Gastrocnemius medialis (tissue), 4 donors: ENCODE measurements at regions not wholly inside any gene's neighbourhood (a gene's known extent, or its start where the extent isn't known, plus 50 kb on each side); places are given as distances from the start of the nearest gene placed in this dataset.

Experiments
- ATAC-seq, 2 donors: fragments of 150-250 bp; one replicate each; pipeline ENCODE4 v1.9.1; 2016
- DNase-seq, 2 donors: peaks; one replicate each; pipeline ENCODE4 v3.0.0-alpha.2; 2019
- H3K27ac ChIP-seq, 4 donors: fragments of 200-600 bp; sonication (generic); 1 replicate in 1 of 4; 2 replicates in 3 of 4; pipeline ENCODE4 v1.5.1; 2016 to 2018; ENCODE audit warnings: mild to moderate bottlenecking in 2 of 4, moderate library complexity in 1 of 4
- H3K27me3 ChIP-seq, 3 donors: fragments of 200-600 bp; sonication (generic) in 2 of 3; 1 replicate in 1 of 3; 2 replicates in 2 of 3; pipeline versions ENCODE4 v1.5.1 to v1.6.0; 2016 to 2019; ENCODE audit warnings: mild to moderate bottlenecking in 1 of 3, moderate library complexity in 1 of 3
- H3K36me3 ChIP-seq, 2 donors: fragments of 200-600 bp; sonication (generic) in 1 of 2; one replicate each; pipeline ENCODE4 v1.5.1; 2017 to 2018
- H3K4me1 ChIP-seq, 2 donors: fragments of 200-600 bp; sonication (generic) in 1 of 2; one replicate each; pipeline ENCODE4 v1.5.1; 2016 to 2017; ENCODE audit warnings: mild to moderate bottlenecking in 2 of 2
- H3K4me3 ChIP-seq, 4 donors: fragments of 200-600 bp; sonication (generic) in 3 of 4; 1 replicate in 1 of 4; 2 replicates in 3 of 4; pipeline ENCODE4 v1.5.1; 2016 to 2019; ENCODE audit warnings: mild to moderate bottlenecking in 2 of 4
- H3K9me3 ChIP-seq, 3 donors: fragments of 200-600 bp; sonication (generic) in 2 of 3; 1 replicate in 1 of 3; 2 replicates in 2 of 3; pipeline ENCODE4 v1.5.1; 2016 to 2019
- POLR2A ChIP-seq, 2 donors: fragments of 450-650 bp; IDR thresholded peaks; one replicate each; pipeline ENCODE4 v1.6.1; 2017; ENCODE audit warnings: antibody characterized with exemption in 2 of 2, mild to moderate bottlenecking in 2 of 2, moderate library complexity in 2 of 2
- in situ Hi-C, 4 donors: fragments of 200-750 bp; cut with MboI; loops; one replicate each; pipeline versions ENCODE4 v1.15.0 to v1.8.0; 2017; ENCODE audit warnings: low sequenced_read_pairs in 4 of 4
- intact Hi-C: fragments of 100-400 bp; cut with DNase I; formaldehyde crosslinking; loops from one replicate; pipeline ENCODE4 v1.15.1; 2023; ENCODE audit warnings: low total_unique reads
- TF ChIP-seq, protein P1 (sequence below), 5 experiments: fragments of 450-650 bp in 3 of 5; fragments of 200-600 bp in 2 of 5; sonication (generic) in 2 of 5; IDR thresholded peaks in 4 of 5; conservative IDR thresholded peaks in 1 of 5; 1 replicate in 4 of 5; 2 replicates in 1 of 5; pipeline ENCODE4 v1.5.1; 2016 to 2019; ENCODE audit warnings: antibody characterized with exemption in 5 of 5, mild to moderate bottlenecking in 3 of 5, moderate library complexity in 3 of 5

DNA sequence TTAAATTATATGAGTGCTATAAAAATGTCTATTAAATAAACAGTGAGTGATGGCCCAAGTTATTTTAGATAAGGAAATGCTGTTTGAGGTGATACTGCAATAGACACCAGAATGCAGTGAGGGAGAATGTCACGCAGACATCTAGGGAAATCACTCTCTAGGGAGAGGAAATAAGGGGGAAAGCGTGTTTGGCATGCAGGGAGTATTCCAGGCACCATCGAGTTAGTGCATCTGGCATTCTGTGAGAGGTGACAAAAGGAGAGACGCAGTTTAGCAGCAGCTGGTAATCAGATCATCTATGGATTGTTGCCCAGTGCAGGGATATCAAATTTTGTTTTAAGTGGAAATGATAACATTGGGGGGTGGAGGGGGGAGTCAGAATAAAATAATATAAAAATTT is 175.4 kb upstream of the NETO1 start:
- Histone ChIP-seq H3K9me3 (no peaks in the 10 kb centered on the region), H3K4me3 (no peak overlapping the region), H3K27ac (no peak overlapping the region), H3K27me3 (no peaks in the 10 kb centered on the region), H3K4me1 (no peaks in the 10 kb centered on the region), H3K36me3 (no peaks in the 10 kb centered on the region)
- no peak for TF ChIP-seq POLR2A (IDR thresholded peaks at IDR 0.05)
- TF ChIP-seq, protein P1, sequence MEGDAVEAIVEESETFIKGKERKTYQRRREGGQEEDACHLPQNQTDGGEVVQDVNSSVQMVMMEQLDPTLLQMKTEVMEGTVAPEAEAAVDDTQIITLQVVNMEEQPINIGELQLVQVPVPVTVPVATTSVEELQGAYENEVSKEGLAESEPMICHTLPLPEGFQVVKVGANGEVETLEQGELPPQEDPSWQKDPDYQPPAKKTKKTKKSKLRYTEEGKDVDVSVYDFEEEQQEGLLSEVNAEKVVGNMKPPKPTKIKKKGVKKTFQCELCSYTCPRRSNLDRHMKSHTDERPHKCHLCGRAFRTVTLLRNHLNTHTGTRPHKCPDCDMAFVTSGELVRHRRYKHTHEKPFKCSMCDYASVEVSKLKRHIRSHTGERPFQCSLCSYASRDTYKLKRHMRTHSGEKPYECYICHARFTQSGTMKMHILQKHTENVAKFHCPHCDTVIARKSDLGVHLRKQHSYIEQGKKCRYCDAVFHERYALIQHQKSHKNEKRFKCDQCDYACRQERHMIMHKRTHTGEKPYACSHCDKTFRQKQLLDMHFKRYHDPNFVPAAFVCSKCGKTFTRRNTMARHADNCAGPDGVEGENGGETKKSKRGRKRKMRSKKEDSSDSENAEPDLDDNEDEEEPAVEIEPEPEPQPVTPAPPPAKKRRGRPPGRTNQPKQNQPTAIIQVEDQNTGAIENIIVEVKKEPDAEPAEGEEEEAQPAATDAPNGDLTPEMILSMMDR (IDR thresholded peaks at IDR 0.05 in 4 of 5, conservative IDR thresholded peaks at IDR 0.05 in 1 of 5): no peak
- DNase-seq (no peak), ATAC-seq (no peak)
- in situ Hi-C loops (no loop called here), intact Hi-C loops (no loop called here)

DNA sequence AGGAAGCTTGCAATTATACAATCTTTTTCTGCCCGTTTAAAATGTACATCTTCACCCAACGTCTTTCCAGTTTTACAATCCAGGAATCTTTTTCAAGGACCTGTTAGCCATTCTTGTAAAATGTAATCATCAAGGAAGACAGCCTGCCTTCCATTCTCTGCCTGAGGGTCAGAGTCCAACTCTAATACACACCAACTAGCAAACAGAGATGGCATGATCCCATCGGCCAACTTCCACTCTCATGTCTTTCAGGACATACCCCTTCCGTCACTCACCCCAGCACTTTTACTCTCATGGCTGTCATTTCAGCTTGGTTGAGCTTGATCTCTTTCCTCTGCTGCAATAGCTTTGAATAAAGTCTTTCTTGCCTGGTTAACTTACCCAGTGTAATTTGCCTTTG is 172.5 kb upstream of the NETO1 start:
- Histone ChIP-seq H3K9me3 (no peaks in the 10 kb centered on the region), H3K27ac (no peak overlapping the region), H3K4me1 (no peaks in the 10 kb centered on the region), H3K4me3 (no peak overlapping the region), H3K27me3 (no peaks in the 10 kb centered on the region), H3K36me3 (no peaks in the 10 kb centered on the region)
- ATAC-seq (no peak), DNase-seq (no peak)
- no peak for TF ChIP-seq POLR2A (IDR thresholded peaks at IDR 0.05)
- TF ChIP-seq, protein P1 (IDR thresholded peaks at IDR 0.05 in 4 of 5, conservative IDR thresholded peaks at IDR 0.05 in 1 of 5): no peak
- in situ Hi-C loops (no loop called here), intact Hi-C loops (no loop called here)

GRCh38 chr18:73038336-73038735 is 170.5 kb upstream of the NETO1 start:
- TF ChIP-seq, protein P1 (IDR thresholded peaks at IDR 0.05 in 4 of 5, conservative IDR thresholded peaks at IDR 0.05 in 1 of 5): no peak
- TF ChIP-seq POLR2A (IDR thresholded peaks at IDR 0.05): no peak
- H3K36me3 ChIP-seq: no peaks in the 10 kb centered on the region
- no peak for ATAC-seq
- no peak for DNase-seq
- no peaks in the 10 kb centered on the region for H3K27me3 ChIP-seq
- in situ Hi-C loops (no loop called here), intact Hi-C loops (no loop called here)
- no peak overlapping the region for H3K27ac ChIP-seq
- H3K9me3 ChIP-seq: no peaks in the 10 kb centered on the region
- no peaks in the 10 kb centered on the region for H3K4me1 ChIP-seq
- H3K4me3 ChIP-seq: no peak overlapping the region

DNA sequence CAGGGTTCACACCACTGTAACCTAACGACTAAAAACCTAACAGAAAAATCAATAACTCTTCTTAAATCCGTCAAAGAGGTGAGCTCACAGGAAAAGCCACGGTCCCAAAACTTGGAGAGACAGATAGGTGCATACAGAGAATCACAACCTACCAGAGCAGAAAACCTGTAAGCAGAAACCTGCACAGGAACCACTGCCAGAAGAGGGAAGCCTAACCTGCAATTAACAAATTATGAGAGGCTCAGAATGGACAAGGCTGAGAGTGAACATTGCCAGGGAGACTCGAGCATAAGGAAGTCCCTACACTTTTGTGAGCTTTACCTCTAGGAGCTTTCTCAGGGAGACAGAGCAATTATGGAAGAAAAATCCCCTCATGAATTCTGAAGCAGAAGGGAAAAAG is 156.2 kb upstream of the NETO1 start:
- Histone ChIP-seq H3K36me3 (no peaks in the 10 kb centered on the region), H3K4me1 (no peaks in the 10 kb centered on the region), H3K9me3 (no peaks in the 10 kb centered on the region), H3K27me3 (no peaks in the 10 kb centered on the region), H3K27ac (no peak overlapping the region), H3K4me3 (no peak overlapping the region)
- no peak for TF ChIP-seq POLR2A (IDR thresholded peaks at IDR 0.05)
- TF ChIP-seq, protein P1 (IDR thresholded peaks at IDR 0.05 in 4 of 5, conservative IDR thresholded peaks at IDR 0.05 in 1 of 5): no peak
- DNase-seq (no peak), ATAC-seq (no peak)
- intact Hi-C loops: no loop called here
- in situ Hi-C loops: no loop called here

- H3K27ac ChIP-seq: no peak overlapping the region
- H3K4me1 ChIP-seq: no peaks in the 10 kb centered on the region
- no peak for ATAC-seq
- DNase-seq: no peak
- H3K9me3 ChIP-seq: no peaks in the 10 kb centered on the region
- in situ Hi-C loops (no loop called here), intact Hi-C loops (no loop called here)
- no peaks in the 10 kb centered on the region for H3K27me3 ChIP-seq
- TF ChIP-seq POLR2A (IDR thresholded peaks at IDR 0.05): no peak
- TF ChIP-seq, protein P1 (IDR thresholded peaks at IDR 0.05 in 4 of 5, conservative IDR thresholded peaks at IDR 0.05 in 1 of 5): no peak
- no peak overlapping the region for H3K4me3 ChIP-seq
- H3K36me3 ChIP-seq: no peaks in the 10 kb centered on the region
Measured at GRCh38 chr18:73009691-73010090, 141.9 kb upstream of the NETO1 start.
